ENCODE measurements at regions not wholly inside any gene's neighbourhood (a gene's known extent, or its start where the extent isn't known, plus 50 kb on each side); places are given as distances from the start of the nearest gene placed in this dataset.

DNA sequence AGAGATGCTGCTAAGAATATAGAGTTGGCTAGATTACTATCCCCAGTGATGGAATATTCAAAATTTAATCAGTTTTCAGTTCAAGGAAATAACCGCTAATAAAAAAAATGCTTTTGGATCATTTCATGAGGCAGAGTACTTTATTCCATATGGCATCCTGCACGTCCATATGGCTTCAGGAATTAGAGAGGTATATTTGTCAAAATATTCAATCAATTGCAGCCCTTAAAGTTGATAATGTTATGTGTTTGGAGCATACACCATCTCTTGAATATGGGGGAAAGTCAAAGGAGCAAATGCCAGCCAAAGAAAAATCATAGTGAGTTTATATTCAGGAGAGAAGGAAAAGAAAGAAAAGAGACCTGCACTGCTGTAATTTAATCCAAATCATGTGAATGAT lies 266.4 kb downstream of the TMEM182 start:
- H3K36me3 ChIP-seq (replicated peaks) = no peaks in the 10 kb centered on the region
- no peak overlapping the region for H3K4me3 ChIP-seq (ENCODE audit: low read depth, low read length)
- H3K27ac ChIP-seq = no peak overlapping the region
- H3K27me3 ChIP-seq (replicated peaks) = no peaks in the 10 kb centered on the region
- no peak for TF ChIP-seq CTCF (IDR thresholded peaks at IDR 0.05; ENCODE audit: low read depth, low read length, missing control alignments)
- in situ Hi-C loops (cut with HindIII; ENCODE audit: low pct_ligation_motif_present, low sequenced_read_pairs) = no loop called here
- DNase-seq = no peak

Data from brain microvascular endothelial cell (primary cell).